Activated CD4-positive, alpha-beta memory T cell treated with anti-CD3 and anti-CD28 coated beads, Interleukin-2, amount 10 ng/mL, durations not matched to agents 7 days and 5 days (primary cell): ENCODE measurements at regions not wholly inside any gene's neighbourhood (a gene's known extent, or its start where the extent isn't known, plus 50 kb on each side); places are given as distances from the start of the nearest gene placed in this dataset.

Experiments used
- CTCF ChIA-PET: fragments of 350-600 bp; sonication (Branson Sonifier 250); formaldehyde crosslinking; loops from one replicate; lab custom pipeline; 2021; ENCODE audit warnings: antibody characterized with exemption, inconsistent platforms; lab: Charles Lee
- POLR2A ChIA-PET: fragments of 350-600 bp; sonication (Branson Sonifier 250); formaldehyde crosslinking; loops from one replicate; lab custom pipeline; 2021; ENCODE audit warnings: antibody characterized with exemption; lab: Charles Lee
- DNase-seq: peaks from one replicate; pipeline ENCODE4 v3.0.0-alpha.2; 2020
- H3K27ac Mint-ChIP-seq: one replicate; pipeline ENCODE4 v1.8.0; 2021; ENCODE audit warnings: mild to moderate bottlenecking, mixed read lengths
- H3K27me3 Mint-ChIP-seq: one replicate; pipeline ENCODE4 v1.8.0; 2021; ENCODE audit warnings: mixed read lengths
- H3K36me3 Mint-ChIP-seq: one replicate; pipeline ENCODE4 v1.8.0; 2021; ENCODE audit warnings: low read depth, mixed read lengths
- H3K4me1 Mint-ChIP-seq: one replicate; pipeline ENCODE4 v1.8.0; 2021; ENCODE audit warnings: mixed read lengths
- H3K4me3 Mint-ChIP-seq: one replicate; pipeline ENCODE4 v1.8.0; 2021; ENCODE audit warnings: mild to moderate bottlenecking, mixed read lengths
- H3K9me3 Mint-ChIP-seq: one replicate; pipeline ENCODE4 v1.8.0; 2021; ENCODE audit warnings: mixed read lengths

DNA sequence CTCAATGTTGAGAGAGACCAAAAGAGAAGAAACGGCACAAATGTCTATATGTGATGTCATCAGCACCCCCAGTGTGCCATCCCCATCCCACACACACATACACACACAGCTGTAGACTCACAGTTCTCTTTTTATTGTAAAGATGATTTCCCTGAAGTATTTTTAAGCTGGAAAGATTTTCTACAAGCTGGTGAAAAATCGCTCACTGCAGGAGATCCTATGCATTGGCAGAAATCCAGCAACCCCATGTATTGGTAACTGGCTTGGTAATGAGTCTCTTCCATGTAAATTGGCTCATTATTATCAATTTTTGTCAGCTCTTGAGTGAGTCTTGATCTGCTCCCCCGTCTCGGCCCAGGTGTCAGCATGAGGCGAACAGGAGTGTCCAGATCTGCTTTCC is 107.1 kb upstream of the UQCRFS1 start:
- Mint-ChIP-seq H3K9me3 (no peaks in the 10 kb centered on the region), H3K36me3 (no peaks in the 10 kb centered on the region), H3K4me1 (no peaks in the 10 kb centered on the region), H3K27me3 (no peaks in the 10 kb centered on the region), H3K4me3 (no peak overlapping the region), H3K27ac (no peak overlapping the region)
- ChIA-PET POLR2A (no interaction called here), CTCF (no interaction called here)
- DNase-seq: no peak

DNA sequence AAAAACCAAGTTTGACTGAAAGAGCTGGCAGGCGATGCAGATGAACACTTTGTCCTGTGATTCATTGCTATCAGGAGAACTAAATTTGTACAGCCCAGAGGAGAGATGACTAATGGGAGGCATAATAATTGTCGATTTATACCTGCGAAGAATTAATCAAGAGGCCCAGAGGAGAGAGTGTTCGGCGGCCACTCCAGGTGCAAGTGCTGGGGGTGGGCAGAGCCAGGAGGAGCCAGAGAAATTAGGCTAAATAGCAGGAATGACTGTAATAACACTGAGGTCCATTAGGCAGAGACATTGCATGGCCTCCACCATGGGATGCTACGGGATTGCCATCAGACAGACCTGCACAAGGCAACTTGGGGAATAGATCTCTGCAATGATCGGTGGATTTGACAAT is 107.7 kb upstream of the UQCRFS1 start:
- no peak overlapping the region for H3K4me3 Mint-ChIP-seq
- CTCF ChIA-PET: no interaction called here
- no peak for DNase-seq

DNA sequence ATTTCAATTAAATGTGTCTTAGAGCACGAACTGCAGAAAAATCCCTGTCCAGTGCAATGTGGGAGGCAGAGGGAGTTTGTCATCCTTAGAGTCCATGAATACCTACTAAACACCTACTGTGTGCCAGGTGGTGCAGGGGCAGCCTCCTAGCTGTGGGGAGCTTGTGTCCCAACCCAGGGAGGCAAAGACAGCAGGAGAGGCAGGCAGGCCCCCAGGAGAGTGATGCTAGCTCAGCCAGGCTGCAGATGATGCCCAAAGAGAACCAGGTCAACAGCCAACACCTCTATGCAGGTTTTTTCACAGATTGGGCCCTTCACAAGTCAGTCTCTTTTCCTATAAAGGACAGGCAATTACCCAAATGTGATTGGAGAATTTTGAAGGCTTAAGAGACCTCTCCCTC is 108.2 kb upstream of the UQCRFS1 start:
- Mint-ChIP-seq H3K9me3 (no peaks in the 10 kb centered on the region), H3K27me3 (no peaks in the 10 kb centered on the region), H3K27ac (no peak overlapping the region), H3K4me3 (no peak overlapping the region), H3K36me3 (no peaks in the 10 kb centered on the region), H3K4me1 (no peaks in the 10 kb centered on the region)
- no peak for DNase-seq
- ChIA-PET POLR2A (no interaction called here), CTCF (no interaction called here)

More for the DNA sequence above, 107.7 kb upstream of the UQCRFS1 start:
- Mint-ChIP-seq H3K36me3 (no peaks in the 10 kb centered on the region), H3K9me3 (no peaks in the 10 kb centered on the region), H3K27ac (no peak overlapping the region), H3K4me1 (no peaks in the 10 kb centered on the region), H3K27me3 (no peaks in the 10 kb centered on the region)
- POLR2A ChIA-PET: no interaction called here

DNA sequence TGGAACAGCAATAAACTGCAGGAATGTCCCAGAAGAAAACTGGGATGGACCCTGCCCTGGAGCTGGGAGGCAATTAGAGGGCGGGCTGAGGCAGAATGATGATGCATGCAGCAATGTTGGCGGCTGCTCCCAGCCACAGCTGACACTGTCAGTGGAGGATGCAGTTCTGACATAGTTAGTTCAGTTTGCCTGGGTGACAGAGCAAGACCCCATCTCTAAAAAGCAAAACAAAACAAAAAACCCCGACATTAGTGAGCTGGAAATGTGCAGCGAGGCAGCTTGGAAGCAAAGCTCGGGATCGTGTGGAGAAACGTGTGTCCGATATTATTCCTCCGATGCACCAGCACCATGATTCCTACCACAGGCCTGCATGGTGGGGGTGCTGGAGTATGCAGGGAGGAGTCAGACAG is 110.1 kb upstream of the UQCRFS1 start:
- no peak overlapping the region for H3K4me3 Mint-ChIP-seq
- H3K4me1 Mint-ChIP-seq: no peaks in the 10 kb centered on the region
- ChIA-PET POLR2A (no interaction called here), CTCF (no interaction called here)
- no peaks in the 10 kb centered on the region for H3K9me3 Mint-ChIP-seq
- no peak for DNase-seq
- no peaks in the 10 kb centered on the region for H3K27me3 Mint-ChIP-seq
- H3K36me3 Mint-ChIP-seq: no peaks in the 10 kb centered on the region
- H3K27ac Mint-ChIP-seq: no peak overlapping the region

DNA sequence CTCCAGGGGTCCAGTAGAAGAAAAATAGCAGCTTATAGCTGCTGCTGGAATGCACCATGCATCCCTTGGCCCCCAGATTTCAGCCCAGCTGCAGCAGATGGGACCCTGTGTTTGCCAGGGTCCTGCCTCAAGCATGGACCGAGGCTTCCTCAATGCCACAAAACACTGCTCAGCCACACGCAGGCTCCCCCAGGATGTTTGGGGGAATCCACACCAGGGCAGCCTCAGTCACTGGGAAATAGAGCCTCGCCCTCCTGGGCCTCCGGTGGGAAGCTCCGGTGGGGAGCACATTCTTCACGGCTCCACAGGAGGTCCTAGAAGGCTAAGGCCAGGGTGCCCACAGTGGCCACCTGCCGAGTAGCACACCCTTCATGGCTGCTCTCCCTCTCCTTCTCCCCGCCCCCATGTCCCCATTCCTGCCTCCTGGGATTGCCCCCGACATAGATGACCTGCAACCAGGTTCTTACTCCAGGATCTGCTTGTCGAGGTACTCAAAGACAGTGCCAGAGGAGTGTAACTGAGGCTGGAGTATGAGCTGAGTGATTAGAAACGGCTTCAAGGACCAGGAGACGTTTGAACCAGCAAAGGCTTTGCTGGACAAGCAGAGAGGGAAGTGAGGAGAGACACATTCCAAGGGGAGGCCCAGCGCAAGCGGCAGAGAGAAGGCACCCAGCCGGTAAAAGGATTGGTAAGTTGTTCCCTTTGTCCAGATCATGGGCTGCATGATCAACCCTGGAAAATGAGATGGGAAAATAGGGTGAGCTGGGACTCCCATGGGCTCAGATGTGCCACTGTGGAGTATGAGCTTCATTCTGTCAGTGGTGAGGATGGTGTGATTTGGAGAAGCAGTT is 110.7 kb upstream of the UQCRFS1 start:
- no peaks in the 10 kb centered on the region for H3K27me3 Mint-ChIP-seq

DNA sequence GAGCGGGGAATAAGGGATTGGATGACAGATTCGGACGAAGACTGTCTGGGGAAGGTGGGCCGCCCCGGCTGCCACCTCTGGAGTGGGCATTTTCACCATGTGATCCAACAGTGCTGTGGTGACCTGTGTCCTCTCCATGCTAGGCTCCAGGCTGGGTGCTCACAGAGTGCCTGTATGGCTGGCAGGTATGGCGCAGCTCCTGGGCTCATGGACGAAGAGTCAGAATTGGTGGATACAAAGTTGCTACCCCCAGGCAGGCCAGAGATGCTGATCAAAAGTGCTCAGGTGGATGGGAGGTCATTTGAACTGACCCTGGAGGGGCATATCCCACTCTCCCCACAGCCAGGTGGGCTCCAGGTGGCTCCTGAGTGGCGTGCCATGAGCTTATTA is 111.3 kb upstream of the UQCRFS1 start:
- DNase-seq: no peak
- no peak overlapping the region for H3K27ac Mint-ChIP-seq
- H3K9me3 Mint-ChIP-seq: no peaks in the 10 kb centered on the region
- H3K4me3 Mint-ChIP-seq: no peak overlapping the region
- CTCF ChIA-PET: no interaction called here
- H3K36me3 Mint-ChIP-seq: no peaks in the 10 kb centered on the region
- no peaks in the 10 kb centered on the region for H3K27me3 Mint-ChIP-seq
- POLR2A ChIA-PET: no interaction called here
- no peaks in the 10 kb centered on the region for H3K4me1 Mint-ChIP-seq

More for the DNA sequence above, 110.7 kb upstream of the UQCRFS1 start:
- Mint-ChIP-seq H3K27ac (no peak overlapping the region), H3K9me3 (no peaks in the 10 kb centered on the region), H3K4me3 (no peak overlapping the region), H3K4me1 (no peaks in the 10 kb centered on the region), H3K36me3 (no peaks in the 10 kb centered on the region)
- no peak for DNase-seq
- POLR2A ChIA-PET: no interaction called here
- CTCF ChIA-PET: no interaction called here

GRCh38 chr19:29324717-29325116 is 111.8 kb upstream of the UQCRFS1 start:
- POLR2A ChIA-PET: no interaction called here

GRCh38 chr19:29325241-29325975 is 112.5 kb upstream of the UQCRFS1 start:
- H3K9me3 Mint-ChIP-seq: no peaks in the 10 kb centered on the region
- H3K36me3 Mint-ChIP-seq: no peaks in the 10 kb centered on the region
- no peak overlapping the region for H3K4me3 Mint-ChIP-seq
- H3K27me3 Mint-ChIP-seq: no peaks in the 10 kb centered on the region
- H3K4me1 Mint-ChIP-seq: no peaks in the 10 kb centered on the region
- H3K27ac Mint-ChIP-seq: no peak overlapping the region
- DNase-seq: no peak
- POLR2A ChIA-PET: no interaction called here
- CTCF ChIA-PET: no interaction called here

More at GRCh38 chr19:29324717-29325116, 111.8 kb upstream of the UQCRFS1 start:
- no peaks in the 10 kb centered on the region for H3K9me3 Mint-ChIP-seq
- H3K27ac Mint-ChIP-seq: no peak overlapping the region
- CTCF ChIA-PET: no interaction called here
- DNase-seq: no peak
- H3K4me3 Mint-ChIP-seq: no peak overlapping the region
- no peaks in the 10 kb centered on the region for H3K27me3 Mint-ChIP-seq
- no peaks in the 10 kb centered on the region for H3K4me1 Mint-ChIP-seq
- no peaks in the 10 kb centered on the region for H3K36me3 Mint-ChIP-seq

GRCh38 chr19:29326351-29326750 is 113.4 kb upstream of the UQCRFS1 start:
- ChIA-PET CTCF (no interaction called here), POLR2A (no interaction called here)
- Mint-ChIP-seq H3K9me3 (no peaks in the 10 kb centered on the region), H3K36me3 (no peaks in the 10 kb centered on the region), H3K4me1 (no peaks in the 10 kb centered on the region), H3K4me3 (no peak overlapping the region), H3K27me3 (no peaks in the 10 kb centered on the region), H3K27ac (no peak overlapping the region)
- DNase-seq: no peak

GRCh38 chr19:29326849-29327840 is 114.2 kb upstream of the UQCRFS1 start:
- POLR2A ChIA-PET: no interaction called here
- Mint-ChIP-seq H3K27ac (no peak overlapping the region), H3K4me1 (no peaks in the 10 kb centered on the region), H3K36me3 (no peaks in the 10 kb centered on the region), H3K9me3 (no peaks in the 10 kb centered on the region), H3K27me3 (no peaks in the 10 kb centered on the region), H3K4me3 (no peak overlapping the region)
- no peak for DNase-seq
- CTCF ChIA-PET: no interaction called here

DNA sequence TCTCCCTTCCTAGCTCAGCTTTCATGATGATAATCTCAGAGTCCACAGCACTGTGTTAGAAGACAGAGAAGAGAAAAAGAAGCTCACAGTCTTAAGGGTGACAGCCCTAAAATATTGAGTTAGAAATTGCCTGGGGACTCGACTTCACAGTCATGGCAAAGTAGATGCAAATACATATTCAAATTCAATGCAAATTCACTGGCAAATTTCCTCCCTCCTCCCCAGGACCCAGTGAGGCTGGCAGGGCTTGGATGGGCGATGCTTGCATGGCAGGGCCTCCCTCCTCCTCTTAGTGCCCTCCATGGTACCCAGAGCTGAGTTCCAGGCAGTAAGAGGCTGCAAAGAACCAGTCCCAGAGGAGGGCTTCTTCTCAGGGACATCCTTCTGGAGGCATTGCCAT is 115.6 kb upstream of the UQCRFS1 start:
- CTCF ChIA-PET: no interaction called here
- H3K36me3 Mint-ChIP-seq: no peaks in the 10 kb centered on the region
- DNase-seq: no peak
- no peaks in the 10 kb centered on the region for H3K9me3 Mint-ChIP-seq
- H3K27me3 Mint-ChIP-seq: no peaks in the 10 kb centered on the region
- no peak overlapping the region for H3K4me3 Mint-ChIP-seq
- H3K27ac Mint-ChIP-seq: no peak overlapping the region
- POLR2A ChIA-PET: no interaction called here
- no peaks in the 10 kb centered on the region for H3K4me1 Mint-ChIP-seq

DNA sequence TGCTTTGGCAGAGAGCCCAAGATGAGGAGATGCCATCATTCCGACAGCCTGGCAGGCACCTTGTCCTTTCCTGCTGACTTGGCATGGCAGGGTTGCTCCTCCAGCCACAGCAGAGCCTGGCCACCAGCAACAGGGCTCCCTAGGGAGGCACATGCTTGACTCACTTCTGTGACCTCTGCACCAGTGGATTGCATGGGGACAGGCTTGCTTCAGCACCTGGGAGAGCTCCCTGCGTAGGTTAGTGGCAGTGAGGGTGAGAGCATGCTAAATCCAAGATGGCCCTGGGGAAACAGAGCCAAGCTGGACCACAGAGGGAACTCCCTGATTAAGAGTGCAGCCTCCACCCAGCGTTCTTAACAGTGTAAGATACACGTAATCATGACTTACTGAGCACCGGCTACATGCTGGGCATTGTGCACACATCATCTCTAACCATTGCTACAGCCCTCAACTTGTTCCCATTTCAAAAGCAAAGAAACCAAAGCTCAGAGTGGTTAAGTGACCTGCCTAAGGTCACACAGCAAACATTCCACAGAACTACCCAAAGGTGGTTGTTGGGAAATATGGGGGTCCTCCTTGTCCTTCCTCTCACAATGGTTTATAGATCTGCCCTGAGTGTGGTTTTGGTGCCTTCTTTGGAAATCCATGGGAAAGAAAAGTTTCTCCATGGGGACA is 116.6 kb upstream of the UQCRFS1 start:
- Mint-ChIP-seq H3K4me1 (no peaks in the 10 kb centered on the region), H3K27ac (no peak overlapping the region), H3K27me3 (no peaks in the 10 kb centered on the region), H3K9me3 (no peaks in the 10 kb centered on the region), H3K4me3 (no peak overlapping the region), H3K36me3 (no peaks in the 10 kb centered on the region)
- no peak for DNase-seq
- POLR2A ChIA-PET: no interaction called here
- CTCF ChIA-PET: no interaction called here
